Hepatic stellate cell (primary cell): ENCODE measurements at regions not wholly inside any gene's neighbourhood (a gene's known extent, or its start where the extent isn't known, plus 50 kb on each side); places are given as distances from the start of the nearest gene placed in this dataset.
A peak's percentile ranks its signal among the peaks of the same experiment; 100 is the strongest.
"Not testable (repeated sequence)": the region's sequence is repeated elsewhere in the genome, so short reads cannot be mapped to it uniquely, and the experiment has no call there.

Experiments used
- DNase-seq: peaks from one replicate; pipeline ENCODE4 v3.0.0; 2011; ENCODE audit warnings: low spot score

- DNase-seq = no peak
Measured at GRCh38 chr12:42916143-42916542, 326.6 kb upstream of the PRICKLE1 start.

GRCh38 chr12:42915426-42915825 lies 325.9 kb upstream of the PRICKLE1 start:
- DNase-seq = no peak

GRCh38 chr12:42912367-42912766 lies 322.8 kb upstream of the PRICKLE1 start:
- DNase-seq = peak; percentile 4

GRCh38 chr12:42910656-42911055 lies 321.1 kb upstream of the PRICKLE1 start:
- no peak for DNase-seq

- DNase-seq = no peak
Measured at GRCh38 chr12:42908712-42909111, 319.2 kb upstream of the PRICKLE1 start.

- DNase-seq = not testable (repeated sequence)
Measured at GRCh38 chr12:42906801-42907200, 317.3 kb upstream of the PRICKLE1 start.

- DNase-seq = no peak
Measured at GRCh38 chr12:42905419-42905705, 315.8 kb upstream of the PRICKLE1 start.

- DNase-seq = no peak
Measured at GRCh38 chr12:42904683-42905418, 315.3 kb upstream of the PRICKLE1 start.

GRCh38 chr12:42903736-42904135 lies 314.2 kb upstream of the PRICKLE1 start:
- no peak for DNase-seq

GRCh38 chr12:42902001-42902400 lies 312.5 kb upstream of the PRICKLE1 start:
- no peak for DNase-seq

- no peak for DNase-seq
Measured at GRCh38 chr12:42893803-42894202, 304.3 kb upstream of the PRICKLE1 start.

- DNase-seq = no peak
Measured at GRCh38 chr12:42892702-42893551, 303.4 kb upstream of the PRICKLE1 start.

GRCh38 chr12:42887657-42888056 lies 298.1 kb upstream of the PRICKLE1 start:
- DNase-seq = no peak

- no peak for DNase-seq
Measured at GRCh38 chr12:42886160-42886559, 296.6 kb upstream of the PRICKLE1 start.

GRCh38 chr12:42885677-42886076 lies 296.1 kb upstream of the PRICKLE1 start:
- no peak for DNase-seq

- no peak for DNase-seq
Measured at GRCh38 chr12:42884116-42884515, 294.6 kb upstream of the PRICKLE1 start.

GRCh38 chr12:42873401-42873800 lies 283.9 kb upstream of the PRICKLE1 start:
- no peak for DNase-seq

GRCh38 chr12:42871816-42872215 lies 282.3 kb upstream of the PRICKLE1 start:
- DNase-seq = no peak

GRCh38 chr12:42868291-42868690 lies 278.7 kb upstream of the PRICKLE1 start:
- no peak for DNase-seq

GRCh38 chr12:42865282-42865681 lies 275.7 kb upstream of the PRICKLE1 start:
- DNase-seq = no peak

GRCh38 chr12:42862055-42862454 lies 272.5 kb upstream of the PRICKLE1 start:
- no peak for DNase-seq

GRCh38 chr12:42860331-42860730 lies 270.8 kb upstream of the PRICKLE1 start:
- not testable (repeated sequence) for DNase-seq

- DNase-seq = no peak
Measured at GRCh38 chr12:42859612-42860011, 270.1 kb upstream of the PRICKLE1 start.

- DNase-seq = no peak
Measured at GRCh38 chr12:42857106-42857505, 267.6 kb upstream of the PRICKLE1 start.
